ENCODE measurements at regions not wholly inside any gene's neighbourhood (a gene's known extent, or its start where the extent isn't known, plus 50 kb on each side); places are given as distances from the start of the nearest gene placed in this dataset.

DNA sequence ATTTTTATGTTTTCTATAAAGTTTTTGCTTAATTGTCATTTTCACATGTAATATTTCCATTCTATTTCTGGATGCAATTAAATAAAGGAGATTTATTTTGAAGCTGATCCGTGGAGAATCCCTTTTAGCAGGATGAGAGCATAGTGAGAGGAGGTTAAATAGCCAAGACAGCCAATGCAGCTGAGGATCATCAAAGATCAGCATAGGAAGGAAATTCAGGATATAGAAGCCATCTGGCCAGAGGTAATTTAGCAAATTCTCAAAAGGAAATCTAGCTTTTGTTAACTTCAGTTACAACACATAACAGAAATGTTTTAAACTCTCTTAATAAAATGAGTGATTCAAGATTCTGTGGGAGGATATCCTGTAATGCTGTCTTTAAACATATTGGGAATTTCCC is 122.8 kb upstream of the PDE3A start:
- TF ChIP-seq PAX5 (IDR thresholded peaks at IDR 0.05; ENCODE audit: insufficient read depth, low read length, severe bottlenecking) (no peak), POLR2A (IDR thresholded peaks at IDR 0.05; ENCODE audit: low read depth, low read length) (no peak), TAF1 (IDR thresholded peaks at IDR 0.05; ENCODE audit: low read depth, low read length) (no peak)

All from GM12891 (cell line).